ENCODE measurements at regions not wholly inside any gene's neighbourhood (a gene's known extent, or its start where the extent isn't known, plus 50 kb on each side); places are given as distances from the start of the nearest gene placed in this dataset.

- no peak for DNase-seq (ENCODE audit: low spot score)
Observed at GRCh38 chr1:244220410-244220809, 169.3 kb downstream of the ZBTB18 start.

GRCh38 chr1:244221991-244222390 is 170.9 kb downstream of the ZBTB18 start:
- DNase-seq (ENCODE audit: low spot score), result no peak

GRCh38 chr1:244224487-244225430 is 173.7 kb downstream of the ZBTB18 start:
- no peak for DNase-seq (ENCODE audit: low spot score)

- no peak for DNase-seq (ENCODE audit: low spot score)
Observed at GRCh38 chr1:244226435-244226834, 175.4 kb downstream of the ZBTB18 start.

GRCh38 chr1:244230470-244230869 is 179.4 kb downstream of the ZBTB18 start:
- no peak for DNase-seq (ENCODE audit: low spot score)

GRCh38 chr1:244231193-244231571 is 180.1 kb downstream of the ZBTB18 start:
- DNase-seq (ENCODE audit: low spot score), result no peak

GRCh38 chr1:244231572-244232315 is 180.7 kb downstream of the ZBTB18 start:
- DNase-seq (ENCODE audit: low spot score), result no peak

GRCh38 chr1:244234009-244234643 is 183.0 kb downstream of the ZBTB18 start:
- no peak for DNase-seq (ENCODE audit: low spot score)

GRCh38 chr1:244235157-244235556 is 184.1 kb downstream of the ZBTB18 start:
- no peak for DNase-seq (ENCODE audit: low spot score)

- DNase-seq (ENCODE audit: low spot score), result no peak
Observed at GRCh38 chr1:244236101-244236500, 185.0 kb downstream of the ZBTB18 start.

GRCh38 chr1:244236721-244237120 is 185.6 kb downstream of the ZBTB18 start:
- no peak for DNase-seq (ENCODE audit: low spot score)

- DNase-seq (ENCODE audit: low spot score), result no peak
Observed at GRCh38 chr1:244237445-244237844, 186.4 kb downstream of the ZBTB18 start.

- peak; percentile 1 for DNase-seq (ENCODE audit: low spot score)
Observed at GRCh38 chr1:244239261-244239770, 188.2 kb downstream of the ZBTB18 start.

- no peak for DNase-seq (ENCODE audit: low spot score)
Observed at GRCh38 chr1:244241438-244241837, 190.4 kb downstream of the ZBTB18 start.

GRCh38 chr1:244242446-244242845 is 191.4 kb downstream of the ZBTB18 start:
- DNase-seq (ENCODE audit: low spot score), result no peak

- DNase-seq (ENCODE audit: low spot score), result no peak
Observed at GRCh38 chr1:244246334-244246733, 195.3 kb downstream of the ZBTB18 start.

GRCh38 chr1:244248426-244248825 is 197.3 kb downstream of the ZBTB18 start:
- no peak for DNase-seq (ENCODE audit: low spot score)

GRCh38 chr1:244252211-244252610 is 199.5 kb downstream of the ADSS2 start:
- no peak for DNase-seq (ENCODE audit: low spot score)

GRCh38 chr1:244254467-244254866 is 197.2 kb downstream of the ADSS2 start:
- DNase-seq (ENCODE audit: low spot score), result no peak

- DNase-seq (ENCODE audit: low spot score), result no peak
Observed at GRCh38 chr1:244255426-244255965, 196.2 kb downstream of the ADSS2 start.

GRCh38 chr1:244256086-244256676 is 195.5 kb downstream of the ADSS2 start:
- no peak for DNase-seq (ENCODE audit: low spot score)

- no peak for DNase-seq (ENCODE audit: low spot score)
Observed at GRCh38 chr1:244264163-244264562, 187.5 kb downstream of the ADSS2 start.
